ENCODE measurements at regions not wholly inside any gene's neighbourhood (a gene's known extent, or its start where the extent isn't known, plus 50 kb on each side); places are given as distances from the start of the nearest gene placed in this dataset.

DNA sequence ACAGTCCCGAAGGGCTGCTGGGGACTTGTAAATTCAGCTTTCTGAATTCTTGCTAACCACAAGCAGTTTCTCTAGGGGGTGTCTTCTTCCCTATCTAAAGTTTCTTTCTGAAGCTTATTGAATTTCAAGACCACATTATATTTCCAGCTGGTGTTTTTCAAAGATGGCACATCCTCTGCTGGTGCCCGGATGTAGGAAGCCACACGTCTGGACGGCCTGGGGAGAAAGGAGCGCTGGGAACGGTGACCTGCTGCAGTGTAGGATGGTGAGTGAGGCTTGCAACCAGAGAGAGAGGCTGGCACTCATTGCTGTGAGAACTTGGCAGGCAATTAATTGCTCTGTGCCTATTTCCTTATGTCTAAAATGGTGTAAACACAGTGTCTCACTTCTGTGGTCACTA is 776.4 kb downstream of the TYW1 start:
- TF ChIP-seq, protein P1, sequence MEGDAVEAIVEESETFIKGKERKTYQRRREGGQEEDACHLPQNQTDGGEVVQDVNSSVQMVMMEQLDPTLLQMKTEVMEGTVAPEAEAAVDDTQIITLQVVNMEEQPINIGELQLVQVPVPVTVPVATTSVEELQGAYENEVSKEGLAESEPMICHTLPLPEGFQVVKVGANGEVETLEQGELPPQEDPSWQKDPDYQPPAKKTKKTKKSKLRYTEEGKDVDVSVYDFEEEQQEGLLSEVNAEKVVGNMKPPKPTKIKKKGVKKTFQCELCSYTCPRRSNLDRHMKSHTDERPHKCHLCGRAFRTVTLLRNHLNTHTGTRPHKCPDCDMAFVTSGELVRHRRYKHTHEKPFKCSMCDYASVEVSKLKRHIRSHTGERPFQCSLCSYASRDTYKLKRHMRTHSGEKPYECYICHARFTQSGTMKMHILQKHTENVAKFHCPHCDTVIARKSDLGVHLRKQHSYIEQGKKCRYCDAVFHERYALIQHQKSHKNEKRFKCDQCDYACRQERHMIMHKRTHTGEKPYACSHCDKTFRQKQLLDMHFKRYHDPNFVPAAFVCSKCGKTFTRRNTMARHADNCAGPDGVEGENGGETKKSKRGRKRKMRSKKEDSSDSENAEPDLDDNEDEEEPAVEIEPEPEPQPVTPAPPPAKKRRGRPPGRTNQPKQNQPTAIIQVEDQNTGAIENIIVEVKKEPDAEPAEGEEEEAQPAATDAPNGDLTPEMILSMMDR (IDR thresholded peaks at IDR 0.05; ENCODE audit: insufficient read depth, low read depth, low read length) = no peak
- TF ChIP-seq EZH2 (IDR thresholded peaks at IDR 0.05; ENCODE audit: insufficient read depth, low read length) = no peak

Measured in astrocyte (in vitro differentiated cells and primary cell).